COLO668 (cell line): ENCODE measurements at regions not wholly inside any gene's neighbourhood (a gene's known extent, or its start where the extent isn't known, plus 50 kb on each side); places are given as distances from the start of the nearest gene placed in this dataset.

Experiments used
- DNase-seq: peaks from one replicate; lab custom pipeline; 2025; ENCODE audit not compliant: unreplicated experiment; lab: John Stamatoyannopoulos, UW

- no peak for DNase-seq
Measured at GRCh38 chr2:164306872-164307271, 314.4 kb downstream of the GRB14 start.

- DNase-seq: no peak
Measured at GRCh38 chr2:164302786-164303185, 318.5 kb downstream of the GRB14 start.

- DNase-seq: no peak
Measured at GRCh38 chr2:164288235-164288634, 333.0 kb downstream of the GRB14 start.

- DNase-seq: no peak
Measured at GRCh38 chr2:164287056-164287455, 334.2 kb downstream of the GRB14 start.

GRCh38 chr2:164285576-164285975 is 335.7 kb downstream of the GRB14 start:
- DNase-seq: no peak

- DNase-seq: no peak
Measured at GRCh38 chr2:164281896-164282295, 339.4 kb downstream of the GRB14 start.

GRCh38 chr2:164275659-164276058 is 345.6 kb downstream of the GRB14 start:
- DNase-seq: no peak

- DNase-seq: no peak
Measured at GRCh38 chr2:164260506-164260905, 360.8 kb downstream of the GRB14 start.

- DNase-seq: no peak
Measured at GRCh38 chr2:164257742-164258141, 363.5 kb downstream of the GRB14 start.

- DNase-seq: no peak
Measured at GRCh38 chr2:164252568-164253287, 368.6 kb downstream of the GRB14 start.

GRCh38 chr2:164243315-164243714 is 378.0 kb downstream of the GRB14 start:
- DNase-seq: no peak

- no peak for DNase-seq
Measured at GRCh38 chr2:164242409-164242808, 378.9 kb downstream of the GRB14 start.

- DNase-seq: no peak
Measured at GRCh38 chr2:164234074-164234473, 387.2 kb downstream of the GRB14 start.

- no peak for DNase-seq
Measured at GRCh38 chr2:164224007-164224406, 397.3 kb downstream of the GRB14 start.

- no peak for DNase-seq
Measured at GRCh38 chr2:164221473-164221872, 399.8 kb downstream of the GRB14 start.

GRCh38 chr2:164220265-164220664 is 401.0 kb downstream of the GRB14 start:
- no peak for DNase-seq

- no peak for DNase-seq
Measured at GRCh38 chr2:164213916-164214315, 407.4 kb downstream of the GRB14 start.

- DNase-seq: no peak
Measured at GRCh38 chr2:164205347-164205746, 415.9 kb downstream of the GRB14 start.

- DNase-seq: no peak
Measured at GRCh38 chr2:164203131-164203530, 418.2 kb downstream of the GRB14 start.

- DNase-seq: no peak
Measured at GRCh38 chr2:164198256-164198655, 423.0 kb downstream of the GRB14 start.

- DNase-seq: no peak
Measured at GRCh38 chr2:164190700-164191099, 430.6 kb downstream of the GRB14 start.

- DNase-seq: no peak
Measured at GRCh38 chr2:164189851-164190250, 431.4 kb downstream of the GRB14 start.

- DNase-seq: no peak
Measured at GRCh38 chr2:164187121-164187520, 434.2 kb downstream of the GRB14 start.
